Activated naive CD8-positive, alpha-beta T cell treated with anti-CD3 and anti-CD28 coated beads, Interleukin-2, amount 10 ng/mL, durations not matched to agents 7 days and 5 days (primary cell): ENCODE measurements at regions not wholly inside any gene's neighbourhood (a gene's known extent, or its start where the extent isn't known, plus 50 kb on each side); places are given as distances from the start of the nearest gene placed in this dataset.

Experiments used
- ATAC-seq: fragments of 150-1000 bp; cut with Tn5 transposase; one replicate; pipeline ENCODE4 v1.10.0; 2021; ENCODE audit warnings: low read depth, moderate library complexity
- POLR2A ChIA-PET: fragments of 350-600 bp; sonication (Branson Sonifier 250); formaldehyde crosslinking; loops from one replicate; lab custom pipeline; 2021; ENCODE audit warnings: antibody characterized with exemption; lab: Charles Lee
- DNase-seq: peaks from one replicate; pipeline ENCODE4 v3.0.0; 2021
- H3K27ac Mint-ChIP-seq: one replicate; pipeline ENCODE4 v1.8.0; 2022; ENCODE audit warnings: mild to moderate bottlenecking, mixed read lengths
- H3K27me3 Mint-ChIP-seq: one replicate; pipeline ENCODE4 v1.8.0; 2022; ENCODE audit warnings: mild to moderate bottlenecking, moderate library complexity, mixed read lengths
- H3K36me3 Mint-ChIP-seq: one replicate; pipeline ENCODE4 v1.8.0; 2021; ENCODE audit warnings: mild to moderate bottlenecking, mixed read lengths
- H3K4me1 Mint-ChIP-seq: one replicate; pipeline ENCODE4 v1.8.0; 2021; ENCODE audit warnings: mixed read lengths
- H3K4me3 Mint-ChIP-seq: one replicate; pipeline ENCODE4 v1.8.0; 2022; ENCODE audit warnings: mild to moderate bottlenecking, moderate library complexity, mixed read lengths
- H3K9me3 Mint-ChIP-seq: one replicate; pipeline ENCODE4 v1.8.0; 2021; ENCODE audit warnings: mixed read lengths

- DNase-seq = no peak
- ATAC-seq = no peak
- no peak overlapping the region for H3K27ac Mint-ChIP-seq
- no peaks in the 10 kb centered on the region for H3K9me3 Mint-ChIP-seq
- H3K4me3 Mint-ChIP-seq = no peak overlapping the region
- H3K27me3 Mint-ChIP-seq = no peaks in the 10 kb centered on the region
- H3K36me3 Mint-ChIP-seq = no peaks in the 10 kb centered on the region
- POLR2A ChIA-PET = no interaction called here
- no peaks in the 10 kb centered on the region for H3K4me1 Mint-ChIP-seq
Observed at GRCh38 chr1:217228689-217229088, 402.2 kb downstream of the GPATCH2 start.

- Mint-ChIP-seq H3K36me3 (no peaks in the 10 kb centered on the region), H3K27ac (no peak overlapping the region), H3K4me3 (no peak overlapping the region), H3K27me3 (no peaks in the 10 kb centered on the region), H3K4me1 (no peaks in the 10 kb centered on the region), H3K9me3 (no peaks in the 10 kb centered on the region)
- POLR2A ChIA-PET = no interaction called here
- ATAC-seq (no peak), DNase-seq (no peak)
Observed at GRCh38 chr1:217224201-217224600, 406.7 kb downstream of the GPATCH2 start.

GRCh38 chr1:217214551-217214950 is 416.3 kb downstream of the GPATCH2 start:
- Mint-ChIP-seq H3K4me3 (no peak overlapping the region), H3K9me3 (peaks cover 4% of the 10 kb centered on the region), H3K36me3 (no peaks in the 10 kb centered on the region), H3K27me3 (no peaks in the 10 kb centered on the region), H3K27ac (no peak overlapping the region), H3K4me1 (no peaks in the 10 kb centered on the region)
- DNase-seq (no peak), ATAC-seq (no peak)
- POLR2A ChIA-PET = no interaction called here

GRCh38 chr1:217211486-217211885 is 419.4 kb downstream of the GPATCH2 start:
- no peak for ATAC-seq
- no peak for DNase-seq
- Mint-ChIP-seq H3K36me3 (no peaks in the 10 kb centered on the region), H3K9me3 (peaks cover 6% of the 10 kb centered on the region), H3K4me3 (no peak overlapping the region), H3K27ac (no peak overlapping the region), H3K27me3 (no peaks in the 10 kb centered on the region), H3K4me1 (no peaks in the 10 kb centered on the region)
- POLR2A ChIA-PET = no interaction called here

GRCh38 chr1:217205578-217205977 is 425.3 kb downstream of the GPATCH2 start:
- no peak for ATAC-seq
- Mint-ChIP-seq H3K27me3 (no peaks in the 10 kb centered on the region), H3K27ac (no peak overlapping the region), H3K36me3 (no peaks in the 10 kb centered on the region), H3K4me1 (no peaks in the 10 kb centered on the region), H3K4me3 (no peak overlapping the region), H3K9me3 (peaks cover 6% of the 10 kb centered on the region)
- POLR2A ChIA-PET = no interaction called here
- no peak for DNase-seq

- no peaks in the 10 kb centered on the region for H3K27me3 Mint-ChIP-seq
- H3K27ac Mint-ChIP-seq = no peak overlapping the region
- H3K4me1 Mint-ChIP-seq = no peaks in the 10 kb centered on the region
- no peak overlapping the region for H3K4me3 Mint-ChIP-seq
- no peaks in the 10 kb centered on the region for H3K36me3 Mint-ChIP-seq
- DNase-seq (no peak), ATAC-seq (no peak)
- POLR2A ChIA-PET = no interaction called here
- no peaks in the 10 kb centered on the region for H3K9me3 Mint-ChIP-seq
Observed at GRCh38 chr1:217196616-217197015, 434.3 kb downstream of the GPATCH2 start.

- Mint-ChIP-seq H3K4me1 (no peaks in the 10 kb centered on the region), H3K9me3 (peaks cover 3% of the 10 kb centered on the region), H3K4me3 (no peak overlapping the region), H3K27ac (no peak overlapping the region), H3K27me3 (no peaks in the 10 kb centered on the region), H3K36me3 (no peaks in the 10 kb centered on the region)
- ATAC-seq = no peak
- no peak for DNase-seq
- POLR2A ChIA-PET = no interaction called here
Observed at GRCh38 chr1:217193151-217193550, 437.7 kb downstream of the GPATCH2 start.

GRCh38 chr1:217191441-217191840 is 439.4 kb downstream of the GPATCH2 start:
- Mint-ChIP-seq H3K27me3 (no peaks in the 10 kb centered on the region), H3K9me3 (peaks cover 3% of the 10 kb centered on the region), H3K27ac (no peak overlapping the region), H3K4me1 (no peaks in the 10 kb centered on the region), H3K4me3 (no peak overlapping the region), H3K36me3 (no peaks in the 10 kb centered on the region)
- POLR2A ChIA-PET = no interaction called here
- ATAC-seq (no peak), DNase-seq (no peak)

GRCh38 chr1:217190359-217190758 is 440.5 kb downstream of the GPATCH2 start:
- POLR2A ChIA-PET = no interaction called here
- Mint-ChIP-seq H3K27me3 (no peaks in the 10 kb centered on the region), H3K9me3 (peaks cover 3% of the 10 kb centered on the region), H3K36me3 (no peaks in the 10 kb centered on the region), H3K27ac (no peak overlapping the region), H3K4me1 (no peaks in the 10 kb centered on the region), H3K4me3 (no peak overlapping the region)
- DNase-seq (no peak), ATAC-seq (no peak)

- Mint-ChIP-seq H3K27me3 (no peaks in the 10 kb centered on the region), H3K36me3 (no peaks in the 10 kb centered on the region), H3K27ac (no peak overlapping the region), H3K4me3 (no peak overlapping the region), H3K9me3 (peaks cover 3% of the 10 kb centered on the region), H3K4me1 (no peaks in the 10 kb centered on the region)
- DNase-seq (no peak), ATAC-seq (no peak)
- POLR2A ChIA-PET = no interaction called here
Observed at GRCh38 chr1:217189362-217189761, 441.5 kb downstream of the GPATCH2 start.

- Mint-ChIP-seq H3K36me3 (no peaks in the 10 kb centered on the region), H3K27me3 (no peaks in the 10 kb centered on the region), H3K4me3 (no peak overlapping the region), H3K9me3 (peaks cover 3% of the 10 kb centered on the region), H3K27ac (no peak overlapping the region), H3K4me1 (no peaks in the 10 kb centered on the region)
- ATAC-seq (no peak), DNase-seq (no peak)
- POLR2A ChIA-PET = no interaction called here
Observed at GRCh38 chr1:217188280-217189237, 442.3 kb downstream of the GPATCH2 start.

- Mint-ChIP-seq H3K27ac (no peak overlapping the region), H3K27me3 (no peaks in the 10 kb centered on the region), H3K9me3 (peaks cover 3% of the 10 kb centered on the region), H3K36me3 (no peaks in the 10 kb centered on the region), H3K4me1 (no peaks in the 10 kb centered on the region), H3K4me3 (no peak overlapping the region)
- POLR2A ChIA-PET = no interaction called here
- no peak for DNase-seq
- ATAC-seq = no peak
Observed at GRCh38 chr1:217186664-217187063, 444.2 kb downstream of the GPATCH2 start.

- H3K4me1 Mint-ChIP-seq = no peaks in the 10 kb centered on the region
- POLR2A ChIA-PET = no interaction called here
- ATAC-seq (no peak), DNase-seq (no peak)
- no peak overlapping the region for H3K27ac Mint-ChIP-seq
- no peaks in the 10 kb centered on the region for H3K36me3 Mint-ChIP-seq
- H3K9me3 Mint-ChIP-seq = no peaks in the 10 kb centered on the region
- H3K4me3 Mint-ChIP-seq = no peak overlapping the region
- H3K27me3 Mint-ChIP-seq = no peaks in the 10 kb centered on the region
Observed at GRCh38 chr1:217184854-217185253, 446.0 kb downstream of the GPATCH2 start.

GRCh38 chr1:217182992-217183391 is 447.9 kb downstream of the GPATCH2 start:
- Mint-ChIP-seq H3K4me3 (no peak overlapping the region), H3K4me1 (no peaks in the 10 kb centered on the region), H3K27ac (no peak overlapping the region), H3K36me3 (no peaks in the 10 kb centered on the region), H3K27me3 (no peaks in the 10 kb centered on the region), H3K9me3 (no peaks in the 10 kb centered on the region)
- ATAC-seq (no peak), DNase-seq (no peak)
- POLR2A ChIA-PET = no interaction called here
